GM12865 (cell line): ENCODE measurements at regions not wholly inside any gene's neighbourhood (a gene's known extent, or its start where the extent isn't known, plus 50 kb on each side); places are given as distances from the start of the nearest gene placed in this dataset.

Source experiments
- DNase-seq: peaks from one replicate; pipeline ENCODE4 v3.0.0; 2010; ENCODE audit warnings: low read depth
- H3K4me3 ChIP-seq: 2 replicates; pipeline ENCODE4 v1.5.1; 2011; ENCODE audit warnings: mild to moderate bottlenecking, low read depth, low read length, control low read depth
- CTCF ChIP-seq: IDR thresholded peaks from 2 replicates; pipeline ENCODE4 v1.5.1; 2011; ENCODE audit warnings: low read length, control low read depth, low read depth, inconsistent platforms; ENCODE audit not compliant: insufficient read depth; ENCODE audit errors: missing control alignments

DNA sequence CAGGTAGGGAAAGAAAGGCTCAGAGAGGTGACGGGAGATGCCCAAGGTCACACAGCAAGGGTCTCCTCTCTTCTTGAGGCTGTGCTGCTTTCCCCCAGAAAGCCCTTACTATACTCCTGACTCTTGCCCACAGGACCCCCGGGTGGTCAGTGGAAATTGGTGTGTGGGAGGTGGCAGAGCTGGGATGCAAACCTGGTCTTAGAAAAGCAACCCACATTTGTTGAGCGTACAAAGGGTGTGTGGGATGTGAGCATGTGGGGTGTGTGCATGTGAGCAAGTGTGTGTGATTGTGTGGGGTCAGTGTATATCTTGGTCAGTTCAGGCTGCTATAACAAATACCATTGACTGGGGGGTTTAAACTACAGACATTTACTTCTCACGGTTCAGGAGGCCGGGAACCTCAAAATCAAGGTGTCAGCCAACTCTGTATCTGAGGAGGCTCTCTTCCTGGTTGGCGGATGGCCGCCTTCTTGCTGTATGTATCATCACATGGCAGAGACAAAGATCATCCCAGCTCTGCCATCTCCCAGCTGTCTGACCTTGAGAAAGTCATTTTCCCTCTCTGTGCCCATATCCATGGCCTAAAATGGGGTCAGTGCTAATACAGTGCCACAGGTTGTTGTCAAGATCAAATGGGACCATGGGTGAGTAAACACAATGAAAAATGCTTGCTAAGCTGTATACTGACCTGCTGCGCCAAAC is 268.5 kb downstream of the PTPRU start:
- no peak for DNase-seq
- no peak overlapping the region for H3K4me3 ChIP-seq
- no peak for TF ChIP-seq CTCF

DNA sequence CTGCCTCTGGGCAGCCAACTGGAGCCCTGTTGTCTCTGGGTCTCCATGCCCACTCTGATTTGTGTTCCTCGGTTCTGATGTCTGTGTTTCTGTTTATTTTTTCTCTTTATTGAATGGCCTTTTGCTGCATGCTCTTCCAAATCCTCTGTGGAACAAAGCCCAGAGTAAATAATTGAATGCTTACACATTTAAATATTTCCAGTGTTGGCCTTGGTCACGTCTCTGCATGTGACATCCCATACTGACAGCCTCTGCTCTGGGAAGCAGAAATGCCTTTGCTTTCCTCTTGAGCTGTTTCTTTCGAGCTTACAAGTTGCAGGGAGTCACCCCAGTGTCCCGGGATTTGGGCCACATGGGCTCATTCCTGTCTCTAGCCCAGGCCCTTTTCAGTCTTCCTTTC is 267.9 kb downstream of the PTPRU start:
- DNase-seq = no peak
- TF ChIP-seq CTCF = no peak
- no peak overlapping the region for H3K4me3 ChIP-seq

- no peak for DNase-seq
Measured at GRCh38 chr1:29502911-29503840, 266.9 kb downstream of the PTPRU start.

DNA sequence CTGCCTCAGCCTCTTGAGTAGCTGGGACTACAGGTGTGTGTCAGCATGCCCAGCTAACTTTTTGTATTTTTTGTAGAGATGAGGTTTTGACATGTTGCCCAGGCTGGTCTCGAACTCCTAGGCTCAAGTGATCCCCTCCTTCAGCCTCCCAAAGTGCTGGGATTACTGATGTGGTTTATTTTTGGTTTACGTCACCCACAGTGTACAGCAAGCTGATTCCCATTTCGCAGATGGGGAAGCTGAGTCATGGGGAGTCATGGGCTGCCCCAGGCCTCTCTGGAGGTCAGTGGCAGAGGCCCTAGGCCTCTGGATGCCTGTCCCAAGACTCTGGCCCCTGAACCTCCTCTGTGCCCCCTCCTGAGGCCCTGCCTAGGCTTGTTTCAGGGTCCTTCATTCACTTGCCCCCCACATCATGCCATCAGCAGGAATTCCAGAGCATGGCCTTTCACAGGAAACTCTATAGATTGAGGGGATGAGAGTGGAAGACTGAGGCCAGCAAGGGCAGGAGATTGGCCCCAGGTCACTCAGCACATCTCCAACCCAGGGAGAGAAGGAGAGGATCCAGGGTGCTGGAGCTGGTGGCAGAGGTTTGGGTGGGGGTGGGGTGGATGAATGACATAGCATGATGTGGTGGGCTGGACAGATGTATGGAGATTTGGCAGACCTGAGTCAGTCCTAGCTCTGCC is 266.0 kb downstream of the PTPRU start:
- no peak for DNase-seq
- no peak overlapping the region for H3K4me3 ChIP-seq
- TF ChIP-seq CTCF = no peak

More at GRCh38 chr1:29502911-29503840, 266.9 kb downstream of the PTPRU start:
- no peak for TF ChIP-seq CTCF
- H3K4me3 ChIP-seq = no peak overlapping the region

DNA sequence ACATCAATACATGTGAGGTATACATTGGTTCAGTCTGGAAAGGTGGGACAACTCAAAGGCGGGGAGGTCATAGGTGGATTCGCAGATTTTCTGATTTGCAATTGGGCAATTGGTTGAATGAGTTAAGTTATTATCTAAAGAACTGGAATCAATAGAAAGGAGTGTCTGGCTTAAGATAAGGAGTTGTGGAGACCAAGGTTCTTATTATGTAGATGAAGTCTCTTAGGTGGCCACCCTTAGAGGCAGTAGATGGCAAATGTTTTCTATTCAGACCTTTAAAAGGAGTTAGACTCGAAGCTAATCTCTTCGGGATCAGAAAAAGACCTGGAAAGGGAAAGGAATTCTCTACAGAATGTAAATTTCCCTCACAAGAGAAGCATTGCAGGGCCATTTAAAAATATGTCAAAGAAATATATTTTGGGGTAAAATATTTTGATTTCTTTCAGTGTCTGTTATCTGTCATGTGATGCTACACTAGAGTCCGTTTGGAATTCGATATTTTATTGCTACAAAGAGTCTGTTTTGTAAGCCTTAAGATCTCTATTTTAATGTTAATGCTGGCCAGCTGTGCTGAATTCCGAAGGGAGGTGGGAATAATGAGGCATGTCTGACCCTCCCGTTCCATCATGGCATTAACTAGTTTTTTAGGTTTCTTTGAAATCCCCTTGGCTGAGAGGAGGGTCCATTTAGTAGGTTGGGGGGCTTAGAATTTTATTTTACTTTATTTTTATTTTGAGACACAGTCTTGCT is 265.1 kb downstream of the PTPRU start:
- no peak overlapping the region for H3K4me3 ChIP-seq
- TF ChIP-seq CTCF = no peak
- no peak for DNase-seq

DNA sequence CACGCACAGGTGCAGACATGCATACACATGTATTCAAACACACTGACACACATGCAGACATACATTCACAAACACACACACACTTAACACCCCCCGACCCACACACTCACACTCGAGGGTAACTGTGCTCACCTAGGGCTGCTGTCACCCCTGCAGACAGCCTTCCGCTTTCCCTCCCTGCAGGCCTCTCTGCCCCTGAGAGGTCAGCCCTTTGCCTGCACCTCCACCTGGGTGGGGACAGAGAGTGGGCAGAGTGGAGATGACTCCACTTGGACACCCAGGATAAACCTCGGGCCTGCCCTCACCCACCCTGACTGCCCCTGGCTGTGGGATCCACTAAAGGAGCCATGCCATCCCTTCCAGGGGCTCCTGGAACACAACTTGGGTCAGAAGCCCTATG is 264.3 kb downstream of the PTPRU start:
- no peak for TF ChIP-seq CTCF
- DNase-seq = no peak
- H3K4me3 ChIP-seq = no peak overlapping the region
